ENCODE measurements at regions not wholly inside any gene's neighbourhood (a gene's known extent, or its start where the extent isn't known, plus 50 kb on each side); places are given as distances from the start of the nearest gene placed in this dataset.
"Not testable (repeated sequence)": the region's sequence is repeated elsewhere in the genome, so short reads cannot be mapped to it uniquely, and the experiment has no call there.

GRCh38 chr6:76992553-76992952 is 470.7 kb downstream of the HTR1B start:
- no peak overlapping the region for H3K56ac ChIP-seq (ENCODE audit: low read length)
- no CpG with 5 or more reads among the region's 9 CpGs for WGBS (ENCODE audit: extremely low coverage, insufficient coverage, low lambda C conversion rate)

DNA sequence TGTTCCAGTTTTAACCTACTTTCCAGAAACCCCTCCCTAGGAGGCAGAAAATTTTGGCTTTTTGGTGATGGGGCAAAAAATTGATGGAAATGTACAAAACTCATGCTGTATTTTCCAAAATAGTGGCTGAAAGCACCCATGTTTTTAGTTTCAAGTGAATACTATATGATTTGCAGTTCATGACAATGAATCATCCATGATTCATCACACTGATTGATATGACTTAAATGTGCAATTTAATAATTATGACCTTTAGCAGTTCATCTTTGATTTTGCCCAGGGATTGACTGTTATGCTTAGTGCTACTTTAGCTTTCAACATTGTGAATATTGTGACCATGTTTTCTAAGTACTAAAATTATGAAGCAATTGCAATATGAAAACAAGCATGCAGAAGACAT is 478.7 kb downstream of the HTR1B start:
- Histone ChIP-seq H3K9ac (ENCODE audit: low read length) (no peak overlapping the region), H3K27ac (ENCODE audit: low read depth, low read length) (no peak overlapping the region), H3K4me1 (ENCODE audit: control insufficient read depth, low read depth, low read length) (no peaks in the 10 kb centered on the region), H2BK5ac (ENCODE audit: low read length) (no peak overlapping the region), H3K27me3 (ENCODE audit: insufficient read depth, low read length, poor library complexity) (no peaks in the 10 kb centered on the region), H4K8ac (ENCODE audit: low read depth, low read length) (no peak overlapping the region), H3K79me2 (ENCODE audit: control insufficient read depth, insufficient read depth, low read length) (no peaks in the 10 kb centered on the region), H2BK15ac (replicated peaks; ENCODE audit: low read depth) (no peak overlapping the region), H3K4me2 (ENCODE audit: low read length) (no peak overlapping the region), H2AK5ac (ENCODE audit: low read length) (no peak overlapping the region), H3K79me1 (ENCODE audit: low read length) (no peaks in the 10 kb centered on the region), H3K4ac (ENCODE audit: low read depth, low read length) (no peak overlapping the region), H3K56ac (ENCODE audit: low read length) (no peak overlapping the region), H3K23ac (ENCODE audit: low read length) (no peak overlapping the region), H3K4me3 (ENCODE audit: low read length) (no peak overlapping the region), H3K36me3 (ENCODE audit: control insufficient read depth, insufficient read depth, low read length) (no peaks in the 10 kb centered on the region), H2BK120ac (ENCODE audit: low read depth, low read length) (no peak overlapping the region), H3K18ac (ENCODE audit: low read length) (no peak overlapping the region), H4K5ac (ENCODE audit: low read length) (no peak overlapping the region)
- no peak for DNase-seq

More at GRCh38 chr6:76992553-76992952, 470.7 kb downstream of the HTR1B start:
- H3K79me1 ChIP-seq (ENCODE audit: low read length), result no peaks in the 10 kb centered on the region
- H3K4me3 ChIP-seq (ENCODE audit: low read length), result no peak overlapping the region
- H3K79me2 ChIP-seq (ENCODE audit: control insufficient read depth, insufficient read depth, low read length), result no peaks in the 10 kb centered on the region
- H2BK120ac ChIP-seq (ENCODE audit: low read depth, low read length), result no peak overlapping the region
- H2BK5ac ChIP-seq (ENCODE audit: low read length), result no peak overlapping the region
- H3K4ac ChIP-seq (ENCODE audit: low read depth, low read length), result no peak overlapping the region
- no peak overlapping the region for H3K18ac ChIP-seq (ENCODE audit: low read length)
- H3K36me3 ChIP-seq (ENCODE audit: control insufficient read depth, insufficient read depth, low read length), result no peaks in the 10 kb centered on the region
- H2BK15ac ChIP-seq (replicated peaks; ENCODE audit: low read depth), result no peak overlapping the region
- no peak overlapping the region for H3K4me2 ChIP-seq (ENCODE audit: low read length)
- no peak overlapping the region for H2AK5ac ChIP-seq (ENCODE audit: low read length)
- no peak for DNase-seq
- no peak overlapping the region for H3K23ac ChIP-seq (ENCODE audit: low read length)
- H4K8ac ChIP-seq (ENCODE audit: low read depth, low read length), result no peak overlapping the region
- no peak overlapping the region for H3K9ac ChIP-seq (ENCODE audit: low read length)
- H4K5ac ChIP-seq (ENCODE audit: low read length), result no peak overlapping the region
- H3K4me1 ChIP-seq (ENCODE audit: control insufficient read depth, low read depth, low read length), result no peaks in the 10 kb centered on the region
- no peaks in the 10 kb centered on the region for H3K27me3 ChIP-seq (ENCODE audit: insufficient read depth, low read length, poor library complexity)
- H3K27ac ChIP-seq (ENCODE audit: low read depth, low read length), result no peak overlapping the region

- no peak overlapping the region for H4K8ac ChIP-seq (ENCODE audit: low read depth, low read length)
- H3K27ac ChIP-seq (ENCODE audit: low read depth, low read length), result no peak overlapping the region
- no peak overlapping the region for H3K9ac ChIP-seq (ENCODE audit: low read length)
- H2BK15ac ChIP-seq (replicated peaks; ENCODE audit: low read depth), result no peak overlapping the region
- H3K79me1 ChIP-seq (ENCODE audit: low read length), result no peaks in the 10 kb centered on the region
- H4K5ac ChIP-seq (ENCODE audit: low read length), result no peak overlapping the region
- no peak overlapping the region for H2BK120ac ChIP-seq (ENCODE audit: low read depth, low read length)
- DNase-seq, result no peak
- H3K18ac ChIP-seq (ENCODE audit: low read length), result no peak overlapping the region
- no peak overlapping the region for H2AK5ac ChIP-seq (ENCODE audit: low read length)
- no peak overlapping the region for H3K23ac ChIP-seq (ENCODE audit: low read length)
- no peak overlapping the region for H3K56ac ChIP-seq (ENCODE audit: low read length)
- no peaks in the 10 kb centered on the region for H3K4me1 ChIP-seq (ENCODE audit: control insufficient read depth, low read depth, low read length)
- no peaks in the 10 kb centered on the region for H3K36me3 ChIP-seq (ENCODE audit: control insufficient read depth, insufficient read depth, low read length)
- no peak overlapping the region for H2BK5ac ChIP-seq (ENCODE audit: low read length)
- no peak overlapping the region for H3K4ac ChIP-seq (ENCODE audit: low read depth, low read length)
- no peak overlapping the region for H3K4me2 ChIP-seq (ENCODE audit: low read length)
- no peak overlapping the region for H3K4me3 ChIP-seq (ENCODE audit: low read length)
- 100% methylated on average over 2 of the region's 3 CpGs for WGBS (ENCODE audit: extremely low coverage, insufficient coverage, low lambda C conversion rate)
- no peaks in the 10 kb centered on the region for H3K27me3 ChIP-seq (ENCODE audit: insufficient read depth, low read length, poor library complexity)
- no peaks in the 10 kb centered on the region for H3K79me2 ChIP-seq (ENCODE audit: control insufficient read depth, insufficient read depth, low read length)
Measured at GRCh38 chr6:76982476-76983199, 480.7 kb downstream of the HTR1B start.

- no peaks in the 10 kb centered on the region for H3K4me1 ChIP-seq (ENCODE audit: control insufficient read depth, low read depth, low read length)
- H3K79me2 ChIP-seq (ENCODE audit: control insufficient read depth, insufficient read depth, low read length), result no peaks in the 10 kb centered on the region
- H4K8ac ChIP-seq (ENCODE audit: low read depth, low read length), result no peak overlapping the region
- H2BK5ac ChIP-seq (ENCODE audit: low read length), result no peak overlapping the region
- no peak overlapping the region for H3K4me3 ChIP-seq (ENCODE audit: low read length)
- no peaks in the 10 kb centered on the region for H3K79me1 ChIP-seq (ENCODE audit: low read length)
- no peak overlapping the region for H3K56ac ChIP-seq (ENCODE audit: low read length)
- no peak overlapping the region for H2BK120ac ChIP-seq (ENCODE audit: low read depth, low read length)
- H3K36me3 ChIP-seq (ENCODE audit: control insufficient read depth, insufficient read depth, low read length), result no peaks in the 10 kb centered on the region
- no peak overlapping the region for H3K18ac ChIP-seq (ENCODE audit: low read length)
- no peak overlapping the region for H3K4me2 ChIP-seq (ENCODE audit: low read length)
- H3K23ac ChIP-seq (ENCODE audit: low read length), result no peak overlapping the region
- H3K9ac ChIP-seq (ENCODE audit: low read length), result no peak overlapping the region
- peak; percentile 61 for DNase-seq
- H3K27me3 ChIP-seq (ENCODE audit: insufficient read depth, low read length, poor library complexity), result no peaks in the 10 kb centered on the region
- no peak overlapping the region for H3K4ac ChIP-seq (ENCODE audit: low read depth, low read length)
- no peak overlapping the region for H4K5ac ChIP-seq (ENCODE audit: low read length)
- no peak overlapping the region for H2AK5ac ChIP-seq (ENCODE audit: low read length)
- no peak overlapping the region for H3K27ac ChIP-seq (ENCODE audit: low read depth, low read length)
- no peak overlapping the region for H2BK15ac ChIP-seq (replicated peaks; ENCODE audit: low read depth)
Measured at GRCh38 chr6:76972474-76972873, 490.8 kb downstream of the HTR1B start.

DNA sequence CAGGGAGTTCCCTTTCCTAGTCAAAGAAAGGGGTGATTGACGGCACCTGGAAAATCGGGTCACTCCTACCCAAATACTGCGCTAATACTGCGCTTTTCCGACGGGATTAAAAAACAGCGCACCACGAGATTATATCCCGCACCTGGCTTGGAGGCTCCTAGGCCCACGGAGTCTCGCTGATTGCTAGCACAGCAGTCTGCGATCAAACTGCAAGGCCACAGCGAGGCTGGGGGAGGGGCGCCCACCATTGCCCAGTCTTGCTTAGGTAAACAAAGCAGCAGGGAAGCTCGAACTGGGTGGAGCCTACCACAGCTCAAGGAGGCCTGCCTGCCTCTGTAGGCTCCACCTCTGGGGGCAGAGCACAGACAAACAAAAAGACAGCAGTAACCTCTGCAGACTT is 504.1 kb downstream of the HTR1B start:
- H4K5ac ChIP-seq (ENCODE audit: low read length); H3K56ac ChIP-seq (ENCODE audit: low read length); DNase-seq; H3K27me3 ChIP-seq (ENCODE audit: insufficient read depth, low read length, poor library complexity); H3K4ac ChIP-seq (ENCODE audit: low read depth, low read length); H2BK5ac ChIP-seq (ENCODE audit: low read length); H2BK120ac ChIP-seq (ENCODE audit: low read depth, low read length); H3K18ac ChIP-seq (ENCODE audit: low read length); H3K9ac ChIP-seq (ENCODE audit: low read length); H3K79me1 ChIP-seq (ENCODE audit: low read length); H3K4me1 ChIP-seq (ENCODE audit: control insufficient read depth, low read depth, low read length); H3K23ac ChIP-seq (ENCODE audit: low read length); H3K27ac ChIP-seq (ENCODE audit: low read depth, low read length); H3K4me2 ChIP-seq (ENCODE audit: low read length); H3K36me3 ChIP-seq (ENCODE audit: control insufficient read depth, insufficient read depth, low read length); H4K8ac ChIP-seq (ENCODE audit: low read depth, low read length); H3K4me3 ChIP-seq (ENCODE audit: low read length); H2BK15ac ChIP-seq (replicated peaks; ENCODE audit: low read depth); H3K79me2 ChIP-seq (ENCODE audit: control insufficient read depth, insufficient read depth, low read length); H2AK5ac ChIP-seq (ENCODE audit: low read length): not testable (repeated sequence)
- WGBS (ENCODE audit: extremely low coverage, insufficient coverage, low lambda C conversion rate), result no CpG with 5 or more reads among the region's 15 CpGs

Measured in mesendoderm (in vitro differentiated cells).